ENCODE measurements at regions not wholly inside any gene's neighbourhood (a gene's known extent, or its start where the extent isn't known, plus 50 kb on each side); places are given as distances from the start of the nearest gene placed in this dataset.

GRCh38 chr11:110935018-110935640 is 222.9 kb upstream of the ARHGAP20 start:
- no peak for TF ChIP-seq CTCF (conservative IDR thresholded peaks at IDR 0.05; ENCODE audit: low read depth, low read length)
- no peak for DNase-seq (ENCODE audit: low read depth)
- H3K4me3 ChIP-seq (ENCODE audit: low read length), result no peak overlapping the region

- DNase-seq (ENCODE audit: low read depth), result no peak
- no peak for TF ChIP-seq CTCF (conservative IDR thresholded peaks at IDR 0.05; ENCODE audit: low read depth, low read length)
- H3K4me3 ChIP-seq (ENCODE audit: low read length), result no peak overlapping the region
Observed at GRCh38 chr11:110929129-110929528, 216.9 kb upstream of the ARHGAP20 start.

GRCh38 chr11:110928391-110928790 is 216.2 kb upstream of the ARHGAP20 start:
- DNase-seq (ENCODE audit: low read depth), result no peak
- H3K4me3 ChIP-seq (ENCODE audit: low read length), result no peak overlapping the region
- no peak for TF ChIP-seq CTCF (conservative IDR thresholded peaks at IDR 0.05; ENCODE audit: low read depth, low read length)

- peak; percentile 12 for TF ChIP-seq CTCF (conservative IDR thresholded peaks at IDR 0.05; ENCODE audit: low read depth, low read length)
- no peak for DNase-seq (ENCODE audit: low read depth)
- no peak overlapping the region for H3K4me3 ChIP-seq (ENCODE audit: low read length)
Observed at GRCh38 chr11:110921742-110922521, 209.7 kb upstream of the ARHGAP20 start.

GRCh38 chr11:110919241-110919922 is 207.1 kb upstream of the ARHGAP20 start:
- no peak for DNase-seq (ENCODE audit: low read depth)

GRCh38 chr11:110918351-110918750 is 206.1 kb upstream of the ARHGAP20 start:
- no peak overlapping the region for H3K4me3 ChIP-seq (ENCODE audit: low read length)
- DNase-seq (ENCODE audit: low read depth), result no peak
- TF ChIP-seq CTCF (conservative IDR thresholded peaks at IDR 0.05; ENCODE audit: low read depth, low read length), result no peak

More at GRCh38 chr11:110919241-110919922, 207.1 kb upstream of the ARHGAP20 start:
- TF ChIP-seq CTCF (conservative IDR thresholded peaks at IDR 0.05; ENCODE audit: low read depth, low read length), result no peak
- H3K4me3 ChIP-seq (ENCODE audit: low read length), result no peak overlapping the region
